GM21390 (cell line): ENCODE measurements at regions not wholly inside any gene's neighbourhood (a gene's known extent, or its start where the extent isn't known, plus 50 kb on each side); places are given as distances from the start of the nearest gene placed in this dataset.

Experiments used
- ATAC-seq: cut with Tn5 transposase; IDR thresholded peaks from one replicate; pipeline ENCODE4 v1.9.1; 2021; ENCODE audit not compliant: unreplicated experiment

- ATAC-seq: no peak
These were observed 406.0 kb downstream of the GADD45G start for GRCh38 chr9:90010793-90011192.

DNA sequence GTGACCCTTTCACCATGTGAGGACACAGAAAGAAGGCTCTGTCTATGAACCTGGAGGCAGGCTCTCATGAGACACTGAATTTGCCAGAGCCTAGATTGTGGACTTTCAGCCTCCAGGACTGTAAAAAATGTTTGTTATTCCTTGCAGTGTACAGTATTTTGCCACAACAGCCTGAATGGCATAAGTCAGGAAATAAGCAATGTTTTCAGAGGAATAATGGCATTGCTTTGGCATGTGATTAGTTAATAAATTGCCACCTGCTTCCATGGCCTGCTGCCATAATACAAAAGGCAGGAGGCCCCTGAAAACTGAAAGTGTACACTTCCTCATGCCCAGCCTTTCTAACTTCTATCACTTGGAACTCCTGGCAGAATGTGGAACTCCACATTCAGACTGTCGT, 408.1 kb downstream of the GADD45G start:
- ATAC-seq: no peak

GRCh38 chr9:90013778-90014177, 409.0 kb downstream of the GADD45G start:
- no peak for ATAC-seq

- ATAC-seq: no peak
These were observed 409.6 kb downstream of the GADD45G start for GRCh38 chr9:90014421-90014820.

- ATAC-seq: no peak
These were observed 411.5 kb downstream of the GADD45G start for GRCh38 chr9:90016272-90016671.

DNA sequence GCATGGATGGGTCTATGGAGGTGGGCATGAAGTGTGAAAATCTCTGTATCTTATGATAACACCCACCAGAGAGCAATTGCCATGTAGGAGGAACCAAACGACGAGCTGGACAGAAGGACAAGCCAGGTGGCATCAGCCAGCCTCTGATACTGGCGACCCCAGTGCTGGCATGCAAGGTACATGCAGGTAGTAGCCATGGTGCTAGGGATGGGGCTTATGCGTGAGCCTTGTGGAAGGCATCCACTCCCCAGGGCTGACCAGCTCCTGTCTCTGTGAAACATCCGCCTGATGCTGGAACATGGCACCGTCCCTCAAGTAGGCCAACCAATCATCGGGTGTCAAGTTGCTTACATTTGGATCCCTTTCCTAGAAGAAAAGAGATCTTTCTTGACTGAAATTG, 412.9 kb downstream of the GADD45G start:
- no peak for ATAC-seq

GRCh38 chr9:90018688-90019087, 413.9 kb downstream of the GADD45G start:
- ATAC-seq: no peak

- no peak for ATAC-seq
These were observed 414.8 kb downstream of the GADD45G start for GRCh38 chr9:90019626-90020025.

GRCh38 chr9:90020276-90020871, 415.6 kb downstream of the GADD45G start:
- ATAC-seq: no peak

DNA sequence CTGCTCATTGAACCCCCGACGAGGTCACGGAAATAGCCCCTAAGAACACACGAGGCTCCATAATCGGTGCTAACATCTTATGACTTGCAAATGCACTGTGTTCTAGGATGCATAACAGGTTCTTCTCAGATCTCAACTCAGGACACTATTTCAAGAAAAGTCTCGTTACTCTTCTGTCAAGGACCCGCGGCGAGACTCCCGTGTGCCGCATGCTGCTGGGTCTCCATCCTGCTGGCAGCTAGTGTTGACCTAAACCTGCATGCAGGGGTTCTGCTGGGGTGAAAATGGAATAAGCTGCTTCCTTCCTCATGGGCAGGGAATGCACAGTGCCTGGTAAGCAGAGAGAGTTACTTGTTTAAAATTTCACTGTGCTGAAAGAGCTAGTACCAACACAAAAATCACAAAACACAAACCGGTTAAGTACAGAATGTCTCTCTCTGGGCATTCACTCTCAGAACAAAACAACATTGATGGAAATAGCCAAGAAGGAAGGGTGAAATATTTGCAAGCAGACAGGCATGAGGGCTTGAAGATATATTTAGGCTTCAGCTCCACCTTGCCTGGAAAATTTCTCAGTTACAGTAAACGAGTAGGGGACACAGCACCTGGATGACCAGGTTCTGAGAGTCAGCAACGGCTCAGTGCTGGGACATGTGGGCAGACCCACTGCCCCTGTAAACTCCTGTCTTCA, 416.5 kb downstream of the GADD45G start:
- no peak for ATAC-seq

DNA sequence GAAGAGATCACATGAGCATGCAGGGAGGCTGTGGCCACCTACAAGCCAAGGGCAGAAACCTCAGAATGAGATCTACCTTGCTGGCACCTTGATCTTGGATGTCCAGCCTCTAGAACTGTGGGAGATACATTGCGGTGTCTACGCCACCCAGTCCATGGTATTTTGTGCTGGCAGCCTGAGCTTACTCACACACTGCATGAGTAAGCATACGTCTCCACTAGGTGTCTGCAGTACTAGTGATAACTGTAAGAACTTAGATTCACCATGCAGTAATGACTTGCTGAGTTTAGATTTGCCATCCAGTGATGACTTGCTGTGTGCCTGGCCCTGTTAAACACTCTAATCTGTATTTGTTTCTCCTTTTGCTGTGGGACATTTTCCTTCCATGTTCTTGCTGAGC, 417.7 kb downstream of the GADD45G start:
- ATAC-seq: no peak

- no peak for ATAC-seq
These were observed 419.0 kb downstream of the GADD45G start for GRCh38 chr9:90023861-90024260.

GRCh38 chr9:90024409-90024808, 419.6 kb downstream of the GADD45G start:
- no peak for ATAC-seq

- ATAC-seq: no peak
These were observed 420.0 kb downstream of the GADD45G start for GRCh38 chr9:90024823-90025222.

DNA sequence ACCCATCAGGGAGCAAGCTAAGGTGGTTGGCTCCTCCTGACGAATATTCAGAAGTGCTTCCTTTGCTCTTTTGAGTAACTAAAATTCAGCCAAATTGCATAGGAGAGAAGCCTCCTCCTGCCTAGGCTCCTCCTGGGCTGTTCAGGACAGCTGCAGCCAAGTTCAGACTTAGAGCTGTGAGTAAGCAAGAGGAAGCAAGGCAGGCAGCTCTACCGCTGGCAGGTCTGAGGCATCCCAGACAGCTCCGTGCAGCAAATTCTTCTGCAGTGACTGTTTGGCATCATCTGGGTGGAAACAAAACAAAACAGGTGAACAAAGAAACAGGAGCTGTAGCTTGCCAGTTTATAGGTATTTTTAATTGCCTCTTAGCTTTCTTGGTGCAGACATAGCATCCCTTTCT, 421.0 kb downstream of the GADD45G start:
- ATAC-seq: no peak

- no peak for ATAC-seq
These were observed 422.5 kb downstream of the GADD45G start for GRCh38 chr9:90027296-90027790.

- no peak for ATAC-seq
These were observed 424.6 kb downstream of the GADD45G start for GRCh38 chr9:90029386-90029785.

DNA sequence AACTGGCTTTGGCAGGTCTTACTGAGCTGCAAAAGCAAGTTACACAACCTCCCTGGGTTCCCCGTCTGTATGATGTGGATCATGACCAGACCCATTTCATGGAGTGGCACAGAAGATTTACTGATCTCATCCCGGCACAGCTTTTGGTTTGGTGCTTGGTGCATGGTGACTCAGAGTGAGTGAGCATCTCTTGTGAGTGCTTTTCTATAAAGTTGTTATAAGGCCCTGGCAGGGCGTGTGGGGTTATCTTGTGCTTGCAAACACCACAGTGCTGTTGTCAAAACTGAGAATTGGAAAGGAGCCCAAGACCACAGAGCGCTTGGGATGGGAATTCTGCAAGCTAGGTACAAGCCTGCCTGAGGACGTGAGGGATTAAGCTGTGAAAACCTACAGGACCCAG, 425.2 kb downstream of the GADD45G start:
- no peak for ATAC-seq

DNA sequence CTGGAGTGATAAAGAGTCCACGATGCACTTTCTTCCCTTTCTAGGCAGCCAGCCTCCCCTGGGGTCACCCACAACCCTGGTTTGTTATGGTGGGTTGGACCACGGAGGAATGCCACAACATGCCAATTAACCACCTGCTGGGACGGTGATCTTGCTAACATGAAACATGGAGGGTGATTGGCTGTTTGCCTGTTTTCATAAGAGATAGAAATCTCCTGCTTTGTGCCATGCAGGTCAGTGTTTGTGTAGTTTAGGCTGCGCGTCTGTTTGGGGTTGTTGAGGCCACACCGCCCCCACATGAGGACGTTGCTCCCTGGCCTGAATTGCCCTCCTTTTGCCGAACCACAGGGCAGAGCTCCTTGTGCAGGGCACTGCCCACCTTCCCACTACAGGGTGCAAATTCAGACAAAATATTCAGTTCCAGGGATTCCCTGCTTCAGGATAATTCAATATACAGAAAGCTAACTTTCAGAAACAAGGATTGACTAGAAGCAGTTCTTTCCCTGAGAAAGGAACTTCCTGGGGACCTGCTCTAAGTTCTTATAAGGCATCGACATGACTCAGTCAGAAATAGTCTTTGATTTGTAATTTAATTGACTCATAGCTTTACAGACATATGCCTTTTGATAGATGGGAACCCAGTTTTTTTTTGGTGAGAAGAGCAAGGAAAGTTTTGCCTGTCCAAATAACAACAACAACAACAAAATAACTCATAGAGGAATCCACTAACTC, 427.6 kb downstream of the GADD45G start:
- no peak for ATAC-seq

GRCh38 chr9:90033028-90033650, 428.3 kb downstream of the GADD45G start:
- ATAC-seq: no peak

DNA sequence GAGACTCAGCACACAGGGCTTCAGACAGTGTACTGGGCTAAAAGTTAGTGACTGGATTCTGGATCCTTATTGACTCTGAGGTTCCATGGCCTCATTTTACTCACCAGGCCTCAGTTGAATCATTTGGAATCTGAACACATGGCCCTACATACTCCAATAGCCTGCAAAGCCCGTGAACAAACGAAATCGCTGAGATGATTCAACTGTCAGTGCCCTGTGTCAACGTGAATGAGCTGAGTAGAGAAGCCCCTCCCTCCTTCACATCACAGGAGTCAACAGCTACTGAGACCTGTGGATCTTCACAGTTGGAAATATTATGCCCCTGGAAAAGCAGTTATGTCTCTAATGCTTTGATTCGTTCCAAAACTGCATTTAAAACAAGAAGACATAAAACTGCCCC, 429.3 kb downstream of the GADD45G start:
- ATAC-seq: no peak

- ATAC-seq: no peak
These were observed 430.7 kb downstream of the GADD45G start for GRCh38 chr9:90035471-90035870.
